T47D (cell line): ENCODE measurements at regions not wholly inside any gene's neighbourhood (a gene's known extent, or its start where the extent isn't known, plus 50 kb on each side); places are given as distances from the start of the nearest gene placed in this dataset.

Experiments used
- DNase-seq, 2 experiments: peaks; one replicate each; pipeline versions ENCODE4 v3.0.0 to v3.0.0-alpha.2; 2011 to 2012; ENCODE audit warnings: low read depth in 1 of 2, low spot score in 1 of 2
- JUND ChIP-seq: IDR thresholded peaks from 2 replicates; pipeline ENCODE4 v1.6.1; 2012; ENCODE audit warnings: low read depth
- in situ Hi-C: cut with HindIII; loops from 2 replicates; pipeline ENCODE4 v1.10.0; 2016; ENCODE audit warnings: low sequenced_read_pairs, low pct_unique_long_range_greater_than_20kb

GRCh38 chr12:5134861-5135525, 91.3 kb downstream of the KCNA5 start:
- TF ChIP-seq JUND, result no peak
- in situ Hi-C loops, result no loop called here
- DNase-seq, result no peak

GRCh38 chr12:5138256-5138655, 94.6 kb downstream of the KCNA5 start:
- in situ Hi-C loops, result no loop called here
- DNase-seq, result no peak
- TF ChIP-seq JUND, result no peak

- no peak for TF ChIP-seq JUND
- no peak for DNase-seq
- in situ Hi-C loops, result no loop called here
Measured at GRCh38 chr12:5138845-5139244, 95.2 kb downstream of the KCNA5 start.

DNA sequence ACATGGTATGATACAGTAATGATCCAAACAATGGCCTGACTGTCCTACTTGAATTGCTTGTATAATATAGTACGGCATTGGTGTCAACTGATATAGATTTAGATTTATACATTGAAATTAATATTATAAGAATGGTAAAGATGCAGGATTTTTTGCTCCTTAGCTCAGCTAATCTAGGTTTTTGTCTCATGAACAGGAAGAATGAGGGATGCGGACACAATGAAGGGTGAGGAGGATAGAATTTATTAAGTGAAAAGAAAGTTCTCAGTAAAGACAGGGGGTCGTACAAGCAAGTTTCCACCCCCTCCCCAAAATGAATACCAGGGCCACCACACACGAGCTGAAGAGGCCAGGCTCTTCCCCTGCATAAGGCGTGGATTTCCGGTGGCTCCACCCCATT, 96.1 kb downstream of the KCNA5 start:
- no peak for TF ChIP-seq JUND
- no peak for DNase-seq
- in situ Hi-C loops, result no loop called here

DNA sequence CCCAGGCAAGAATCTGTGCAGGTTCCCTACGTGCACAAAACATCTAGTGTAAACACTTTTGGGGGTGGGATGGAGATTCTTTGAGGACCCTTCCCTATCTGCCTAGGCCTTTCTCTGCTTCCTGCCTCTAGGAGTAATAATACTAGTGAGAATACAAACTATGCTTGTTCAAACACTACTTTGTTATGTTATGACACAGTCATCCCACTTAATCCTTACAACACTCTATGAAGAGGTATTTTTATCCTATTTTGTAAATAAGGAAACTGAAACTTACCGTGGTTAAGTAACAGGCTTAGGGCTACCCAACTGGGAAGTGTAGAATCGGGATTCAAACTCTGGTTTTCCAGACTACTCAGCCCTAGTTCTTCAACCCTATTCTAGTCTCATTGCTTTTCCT, 96.5 kb downstream of the KCNA5 start:
- in situ Hi-C loops, result no loop called here
- no peak for TF ChIP-seq JUND
- DNase-seq, result no peak

GRCh38 chr12:5148880-5149279, 105.2 kb downstream of the KCNA5 start:
- no peak for DNase-seq
- in situ Hi-C loops, result no loop called here
- TF ChIP-seq JUND, result no peak

DNA sequence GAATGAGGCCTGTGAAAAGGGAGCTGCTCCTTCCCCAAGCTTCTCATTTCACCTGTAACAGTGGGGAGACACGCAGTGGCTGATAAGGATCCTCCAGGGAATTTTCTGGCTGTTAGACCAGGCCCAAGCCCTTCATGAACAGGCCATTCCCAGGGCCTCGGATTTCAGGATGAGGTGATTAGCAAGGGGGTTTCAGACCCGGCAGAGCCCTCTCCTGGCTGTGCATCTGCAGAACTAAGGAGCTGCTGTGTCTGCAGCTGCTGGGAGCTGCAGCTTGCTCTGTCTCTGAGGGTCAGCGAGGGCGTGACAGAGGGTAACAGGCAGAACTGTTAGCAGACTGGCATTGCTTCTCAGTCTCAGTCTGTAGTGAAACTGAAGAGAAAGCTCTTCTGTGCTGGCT, 110.4 kb downstream of the KCNA5 start:
- in situ Hi-C loops, result no loop called here

GRCh38 chr12:5155866-5156265, 112.2 kb downstream of the KCNA5 start:
- no peak for TF ChIP-seq JUND

More for the DNA sequence above, 110.4 kb downstream of the KCNA5 start:
- no peak for TF ChIP-seq JUND
- DNase-seq, result no peak

DNA sequence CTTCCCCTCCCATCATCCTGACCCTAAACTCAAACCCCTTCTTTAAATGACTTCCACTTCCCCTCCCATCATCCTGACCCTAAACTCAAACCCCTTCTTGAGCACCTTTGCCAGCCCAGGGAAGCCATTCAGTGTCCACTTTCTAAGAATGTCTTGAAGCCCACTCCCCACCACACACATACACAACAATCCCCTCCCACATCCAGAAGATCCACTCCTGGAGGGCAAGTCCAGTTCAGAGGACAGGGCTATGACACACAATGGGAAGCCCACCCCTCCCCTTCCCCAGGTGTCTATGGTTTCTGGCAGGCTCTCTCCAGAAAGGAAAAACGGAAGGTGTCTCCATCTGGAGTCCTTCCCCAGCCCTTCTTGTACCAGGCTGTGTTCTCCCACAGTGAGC, 117.1 kb downstream of the KCNA5 start:
- no peak for DNase-seq
- in situ Hi-C loops, result no loop called here
- TF ChIP-seq JUND, result no peak

More at GRCh38 chr12:5155866-5156265, 112.2 kb downstream of the KCNA5 start:
- DNase-seq, result no peak
- in situ Hi-C loops, result no loop called here

- DNase-seq, result no peak
- no peak for TF ChIP-seq JUND
- in situ Hi-C loops, result no loop called here
Measured at GRCh38 chr12:5163661-5164060, 120.0 kb downstream of the KCNA5 start.

GRCh38 chr12:5165296-5165970, 121.8 kb downstream of the KCNA5 start:
- in situ Hi-C loops, result no loop called here
- DNase-seq, result no peak

GRCh38 chr12:5166976-5167375, 123.3 kb downstream of the KCNA5 start:
- in situ Hi-C loops, result no loop called here
- no peak for DNase-seq
- TF ChIP-seq JUND, result no peak

More at GRCh38 chr12:5165296-5165970, 121.8 kb downstream of the KCNA5 start:
- no peak for TF ChIP-seq JUND

DNA sequence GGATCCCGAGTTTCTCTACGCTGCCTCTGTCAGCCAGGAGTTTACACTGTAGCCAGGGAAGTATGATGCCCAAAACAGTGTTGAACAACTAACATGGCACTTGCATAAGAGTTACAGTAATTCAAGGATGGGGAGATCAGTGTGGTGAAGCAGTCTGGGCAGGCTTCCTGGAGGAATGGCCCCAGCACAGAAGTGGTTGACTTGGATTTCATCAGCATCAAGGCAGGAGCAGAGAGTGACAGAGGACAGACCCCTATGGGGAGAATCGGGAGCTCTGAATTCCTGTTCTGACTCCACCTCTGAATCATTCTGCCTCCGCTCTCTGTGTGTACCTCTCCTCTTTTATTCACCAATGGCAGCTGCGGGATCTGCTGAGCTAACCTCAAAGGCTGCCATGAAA, 124.5 kb downstream of the KCNA5 start:
- no peak for DNase-seq
- in situ Hi-C loops, result no loop called here
- TF ChIP-seq JUND, result no peak
